Neural progenitor cell (in vitro differentiated cells): ENCODE measurements at regions not wholly inside any gene's neighbourhood (a gene's known extent, or its start where the extent isn't known, plus 50 kb on each side); places are given as distances from the start of the nearest gene placed in this dataset.
A peak's percentile ranks its signal among the peaks of the same experiment; 100 is the strongest.

ENCODE experiments used
- DNase-seq: peaks from one replicate; pipeline ENCODE4 v3.0.0-alpha.2; 2016; ENCODE audit warnings: low spot score
- H2AFZ ChIP-seq: fragments of 200-600 bp; sonication (generic); replicated peaks from 2 replicates; pipeline ENCODE4 v1.6.1; 2016; ENCODE audit warnings: antibody characterized with exemption
- H3F3A ChIP-seq: fragments of 200-600 bp; sonication (generic); 2 replicates; pipeline ENCODE4 v1.6.1; 2016; ENCODE audit warnings: antibody characterized with exemption, low read depth
- H3K27ac ChIP-seq: fragments of 200-600 bp; sonication (generic); 2 replicates; pipeline ENCODE4 v1.5.1; 2016; ENCODE audit warnings: mild to moderate bottlenecking
- H3K27me3 ChIP-seq: fragments of 200-600 bp; sonication (generic); 2 replicates; pipeline ENCODE4 v1.6.1; 2016; ENCODE audit warnings: mild to moderate bottlenecking, moderate library complexity
- H3K36me3 ChIP-seq: fragments of 200-600 bp; sonication (generic); 2 replicates; pipeline ENCODE4 v1.5.1; 2016
- H3K4me1 ChIP-seq: fragments of 200-600 bp; sonication (generic); 2 replicates; pipeline ENCODE4 v1.6.1; 2016; ENCODE audit warnings: mixed run types
- H3K4me2 ChIP-seq: fragments of 200-600 bp; sonication (generic); 2 replicates; pipeline ENCODE4 v1.6.1; 2016
- H3K4me3 ChIP-seq: fragments of 200-600 bp; sonication (generic); 2 replicates; pipeline ENCODE4 v1.5.1; 2016
- H3K79me2 ChIP-seq: fragments of 200-600 bp; sonication (generic); 2 replicates; pipeline ENCODE4 v1.6.1; 2016; ENCODE audit warnings: low read depth
- H3K9ac ChIP-seq: fragments of 200-600 bp; sonication (generic); 2 replicates; pipeline ENCODE4 v1.6.1; 2016
- H3K9me3 ChIP-seq: fragments of 200-600 bp; sonication (generic); 2 replicates; pipeline ENCODE4 v1.5.1; 2016; ENCODE audit warnings: low read depth
- H4K20me1 ChIP-seq: fragments of 200-600 bp; sonication (generic); 2 replicates; pipeline ENCODE4 v1.6.1; 2016; ENCODE audit warnings: low read depth
- H3K27ac Mint-ChIP-seq: 3 replicates; pipeline ENCODE4 v1.8.0; 2021; ENCODE audit warnings: mixed read lengths
- H3K27me3 Mint-ChIP-seq: 2 replicates; pipeline ENCODE4 v1.8.0; 2022; ENCODE audit warnings: low read depth, mild to moderate bottlenecking, inconsistent platforms, moderate library complexity, mixed read lengths; ENCODE audit not compliant: insufficient read depth
- H3K36me3 Mint-ChIP-seq: 3 replicates; pipeline ENCODE4 v1.8.0; 2021; ENCODE audit warnings: mixed read lengths
- H3K4me1 Mint-ChIP-seq: 3 replicates; pipeline ENCODE4 v1.8.0; 2021; ENCODE audit warnings: mixed read lengths
- H3K4me3 Mint-ChIP-seq: 3 replicates; pipeline ENCODE4 v1.8.0; 2021; ENCODE audit warnings: mild to moderate bottlenecking, moderate library complexity, mixed read lengths
- H3K9me3 Mint-ChIP-seq: 3 replicates; pipeline ENCODE4 v1.8.0; 2020; ENCODE audit warnings: mixed read lengths
- EZH2 ChIP-seq: fragments of 200-600 bp; sonication (generic); IDR thresholded peaks from 2 replicates; pipeline ENCODE4 v1.6.1; 2017; ENCODE audit warnings: antibody characterized with exemption, mild to moderate bottlenecking, moderate library complexity
- EZH2phosphoT487 ChIP-seq: fragments of 200-600 bp; sonication (generic); IDR thresholded peaks from 2 replicates; pipeline ENCODE4 v1.6.1; 2017; ENCODE audit warnings: antibody characterized with exemption
- TF ChIP-seq, protein P1 (sequence below): fragments of 200-600 bp; sonication (generic); IDR thresholded peaks from 2 replicates; pipeline ENCODE4 v1.5.1; 2017; ENCODE audit warnings: antibody characterized with exemption, mild to moderate bottlenecking

DNA sequence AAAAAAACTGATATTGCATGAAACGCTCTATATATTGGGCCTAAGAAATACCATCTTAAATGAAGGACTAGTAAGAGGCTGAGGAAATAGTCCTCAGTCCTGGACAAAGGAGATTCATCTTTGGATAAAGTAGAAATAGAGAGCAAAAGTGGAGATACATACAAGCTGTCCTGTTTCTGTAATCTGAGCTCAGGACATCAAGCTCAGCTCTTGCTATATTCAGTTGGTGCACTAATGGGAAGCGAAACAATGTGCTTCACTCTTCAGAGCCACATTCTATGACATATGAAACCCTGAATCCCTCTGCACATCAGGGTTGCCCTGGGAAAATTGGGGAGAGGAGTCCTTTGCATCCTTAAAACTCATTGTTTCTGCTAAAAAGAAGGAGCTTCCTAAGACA, 290.7 kb downstream of the VPS13C start:
- no peaks in the 10 kb centered on the region for H3K36me3 Mint-ChIP-seq
- no peak for DNase-seq
- peaks cover 4% of the 10 kb centered on the region for H3K9me3 Mint-ChIP-seq
- H2AFZ ChIP-seq: no peak overlapping the region
- no peaks in the 10 kb centered on the region for H3K36me3 ChIP-seq
- no peak overlapping the region for H3K4me2 ChIP-seq
- H3K27ac Mint-ChIP-seq: no peak overlapping the region
- H3K27me3 ChIP-seq: no peaks in the 10 kb centered on the region
- H3K79me2 ChIP-seq: no peaks in the 10 kb centered on the region
- H3K9me3 ChIP-seq: no peaks in the 10 kb centered on the region
- no peaks in the 10 kb centered on the region for H3K27me3 Mint-ChIP-seq
- H3K9ac ChIP-seq: no peak overlapping the region
- peaks cover 10% of the 10 kb centered on the region for H3K4me1 ChIP-seq
- H3K27ac ChIP-seq: no peak overlapping the region
- H3K4me1 Mint-ChIP-seq: peaks cover 8% of the 10 kb centered on the region
- H3K4me3 ChIP-seq: no peak overlapping the region
- no peak overlapping the region for H3K4me3 Mint-ChIP-seq
- TF ChIP-seq EZH2 (no peak), EZH2phosphoT487 (no peak)
- TF ChIP-seq, protein P1, sequence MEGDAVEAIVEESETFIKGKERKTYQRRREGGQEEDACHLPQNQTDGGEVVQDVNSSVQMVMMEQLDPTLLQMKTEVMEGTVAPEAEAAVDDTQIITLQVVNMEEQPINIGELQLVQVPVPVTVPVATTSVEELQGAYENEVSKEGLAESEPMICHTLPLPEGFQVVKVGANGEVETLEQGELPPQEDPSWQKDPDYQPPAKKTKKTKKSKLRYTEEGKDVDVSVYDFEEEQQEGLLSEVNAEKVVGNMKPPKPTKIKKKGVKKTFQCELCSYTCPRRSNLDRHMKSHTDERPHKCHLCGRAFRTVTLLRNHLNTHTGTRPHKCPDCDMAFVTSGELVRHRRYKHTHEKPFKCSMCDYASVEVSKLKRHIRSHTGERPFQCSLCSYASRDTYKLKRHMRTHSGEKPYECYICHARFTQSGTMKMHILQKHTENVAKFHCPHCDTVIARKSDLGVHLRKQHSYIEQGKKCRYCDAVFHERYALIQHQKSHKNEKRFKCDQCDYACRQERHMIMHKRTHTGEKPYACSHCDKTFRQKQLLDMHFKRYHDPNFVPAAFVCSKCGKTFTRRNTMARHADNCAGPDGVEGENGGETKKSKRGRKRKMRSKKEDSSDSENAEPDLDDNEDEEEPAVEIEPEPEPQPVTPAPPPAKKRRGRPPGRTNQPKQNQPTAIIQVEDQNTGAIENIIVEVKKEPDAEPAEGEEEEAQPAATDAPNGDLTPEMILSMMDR: no peak
- H4K20me1 ChIP-seq: no peaks in the 10 kb centered on the region
- no peaks in the 10 kb centered on the region for H3F3A ChIP-seq

DNA sequence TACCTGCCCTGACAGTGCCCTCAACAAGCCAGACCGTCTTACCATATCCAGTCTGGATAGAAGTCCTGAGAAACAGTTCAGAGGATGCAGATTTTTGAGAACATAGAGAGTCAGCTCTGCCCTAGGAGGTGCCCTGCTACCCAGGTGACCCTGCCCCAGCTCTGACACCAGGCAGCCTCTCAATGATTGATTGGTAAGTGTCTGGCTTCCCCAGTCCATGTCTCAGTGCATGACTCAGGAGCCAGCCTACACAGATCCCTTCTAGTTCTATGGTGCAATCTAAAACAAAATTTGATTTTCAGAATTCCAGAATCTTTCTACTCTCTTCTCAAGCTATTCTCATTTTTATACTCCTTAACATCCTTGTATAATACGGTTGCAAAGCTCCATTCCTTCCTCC, 292.1 kb downstream of the VPS13C start:
- Histone ChIP-seq H3K4me2 (no peak overlapping the region), H3F3A (no peaks in the 10 kb centered on the region), H3K9ac (no peak overlapping the region), H2AFZ (no peak overlapping the region), H3K4me3 (no peak overlapping the region), H4K20me1 (no peaks in the 10 kb centered on the region), H3K4me1 (peaks cover 11% of the 10 kb centered on the region), H3K36me3 (no peaks in the 10 kb centered on the region), H3K9me3 (no peaks in the 10 kb centered on the region), H3K27ac (no peak overlapping the region), H3K79me2 (no peaks in the 10 kb centered on the region), H3K27me3 (no peaks in the 10 kb centered on the region)
- Mint-ChIP-seq H3K9me3 (peaks cover 4% of the 10 kb centered on the region), H3K4me1 (peaks cover 8% of the 10 kb centered on the region), H3K27ac (no peak overlapping the region), H3K36me3 (no peaks in the 10 kb centered on the region), H3K4me3 (no peak overlapping the region), H3K27me3 (no peaks in the 10 kb centered on the region)
- DNase-seq: no peak
- no peak for TF ChIP-seq EZH2phosphoT487
- TF ChIP-seq, protein P1: no peak
- no peak for TF ChIP-seq EZH2

DNA sequence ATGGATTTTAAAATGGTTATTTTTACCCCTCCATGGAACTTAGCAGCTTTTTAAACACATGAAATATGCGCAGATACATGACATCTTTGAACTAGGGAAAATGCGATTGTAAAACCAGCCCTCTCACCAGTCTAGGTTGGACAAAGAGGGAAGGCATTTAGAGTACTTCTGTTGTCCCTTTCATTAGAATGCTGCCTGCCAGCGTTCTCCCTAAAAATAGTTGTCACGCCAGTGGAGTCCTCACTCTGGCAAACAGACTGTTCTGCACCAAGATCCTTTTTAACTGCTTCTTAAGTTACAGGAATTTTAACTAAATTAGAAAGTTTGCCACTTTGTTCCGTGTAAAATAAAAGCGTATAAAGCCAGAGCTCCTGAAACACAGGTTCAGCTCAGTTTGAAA, 295.3 kb downstream of the VPS13C start:
- no peak overlapping the region for H3K4me3 Mint-ChIP-seq
- no peaks in the 10 kb centered on the region for H3K27me3 ChIP-seq
- H3K27me3 Mint-ChIP-seq: no peaks in the 10 kb centered on the region
- no peaks in the 10 kb centered on the region for H3K36me3 Mint-ChIP-seq
- H3K4me2 ChIP-seq: no peak overlapping the region
- no peaks in the 10 kb centered on the region for H4K20me1 ChIP-seq
- no peaks in the 10 kb centered on the region for H3K79me2 ChIP-seq
- no peak overlapping the region for H3K4me3 ChIP-seq
- no peak overlapping the region for H3K9ac ChIP-seq
- H3K9me3 Mint-ChIP-seq: no peaks in the 10 kb centered on the region
- no peaks in the 10 kb centered on the region for H3K36me3 ChIP-seq
- TF ChIP-seq, protein P1: no peak
- no peak for TF ChIP-seq EZH2phosphoT487
- no peak for TF ChIP-seq EZH2
- no peak for DNase-seq
- H3K9me3 ChIP-seq: no peaks in the 10 kb centered on the region
- H3K27ac ChIP-seq: no peak overlapping the region
- H2AFZ ChIP-seq: peak overlapping the region; percentile 93
- peaks cover 8% of the 10 kb centered on the region for H3K4me1 Mint-ChIP-seq
- H3F3A ChIP-seq: no peaks in the 10 kb centered on the region
- H3K4me1 ChIP-seq: peaks cover 11% of the 10 kb centered on the region
- H3K27ac Mint-ChIP-seq: no peak overlapping the region

DNA sequence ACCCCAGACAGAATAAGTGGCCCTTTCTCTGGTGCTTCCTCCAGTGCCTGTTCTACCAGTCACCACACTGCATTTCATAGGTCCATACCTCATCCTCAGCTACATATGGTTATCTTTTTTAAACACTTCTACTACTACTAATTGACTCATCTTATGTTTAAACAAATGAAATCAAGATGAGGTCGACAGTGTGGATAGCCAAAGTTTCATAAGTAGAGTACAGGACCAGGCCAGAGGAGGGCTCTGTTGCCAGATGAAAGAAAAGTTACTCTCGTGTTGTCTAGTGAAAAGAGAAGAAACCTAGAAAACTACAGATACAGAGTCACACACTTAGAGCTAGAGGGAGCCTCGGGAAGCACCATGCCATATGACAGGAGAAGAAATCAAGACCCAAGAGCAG, 296.1 kb downstream of the VPS13C start:
- Histone ChIP-seq H3K27ac (no peak overlapping the region), H4K20me1 (no peaks in the 10 kb centered on the region), H3K79me2 (no peaks in the 10 kb centered on the region), H3K9ac (no peak overlapping the region), H3K27me3 (no peaks in the 10 kb centered on the region), H3K4me2 (no peak overlapping the region), H2AFZ (no peak overlapping the region), H3F3A (no peaks in the 10 kb centered on the region), H3K36me3 (no peaks in the 10 kb centered on the region), H3K4me1 (peaks cover 11% of the 10 kb centered on the region), H3K4me3 (no peak overlapping the region), H3K9me3 (no peaks in the 10 kb centered on the region)
- Mint-ChIP-seq H3K27ac (no peak overlapping the region), H3K27me3 (no peaks in the 10 kb centered on the region), H3K9me3 (no peaks in the 10 kb centered on the region), H3K4me1 (peaks cover 8% of the 10 kb centered on the region), H3K4me3 (no peak overlapping the region), H3K36me3 (no peaks in the 10 kb centered on the region)
- no peak for DNase-seq
- TF ChIP-seq EZH2phosphoT487 (no peak), EZH2 (no peak)
- TF ChIP-seq, protein P1: no peak
